GM19468 (cell line): ENCODE measurements at regions not wholly inside any gene's neighbourhood (a gene's known extent, or its start where the extent isn't known, plus 50 kb on each side); places are given as distances from the start of the nearest gene placed in this dataset.
"Not testable (repeated sequence)": the region's sequence is repeated elsewhere in the genome, so short reads cannot be mapped to it uniquely, and the experiment has no call there.

Experiments used
- ATAC-seq: cut with Tn5 transposase; IDR thresholded peaks from one replicate; pipeline ENCODE4 v1.9.1; 2021; ENCODE audit warnings: mild to moderate bottlenecking, moderate library complexity, moderate number of reproducible peaks; ENCODE audit not compliant: unreplicated experiment; ENCODE audit errors: extremely low read depth

DNA sequence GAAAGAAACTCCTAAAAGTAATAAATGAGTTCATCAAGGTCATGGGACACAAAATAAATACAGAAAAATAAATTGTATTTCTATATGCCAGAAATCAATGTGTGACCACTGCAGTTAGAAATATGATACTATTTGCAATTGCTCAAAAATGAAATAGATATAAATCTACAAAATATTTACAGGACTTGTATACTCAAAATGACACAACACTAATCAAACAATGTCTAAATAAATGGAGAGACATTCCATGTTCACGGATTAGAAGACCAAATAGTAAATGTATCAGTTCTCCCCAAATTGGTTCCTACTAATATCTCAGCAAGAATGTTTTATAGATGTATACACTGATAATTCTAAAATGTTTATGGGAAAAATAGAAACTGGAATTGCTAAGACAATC, 345.3 kb downstream of the NR2F1-AS1 start:
- ATAC-seq, result no peak

DNA sequence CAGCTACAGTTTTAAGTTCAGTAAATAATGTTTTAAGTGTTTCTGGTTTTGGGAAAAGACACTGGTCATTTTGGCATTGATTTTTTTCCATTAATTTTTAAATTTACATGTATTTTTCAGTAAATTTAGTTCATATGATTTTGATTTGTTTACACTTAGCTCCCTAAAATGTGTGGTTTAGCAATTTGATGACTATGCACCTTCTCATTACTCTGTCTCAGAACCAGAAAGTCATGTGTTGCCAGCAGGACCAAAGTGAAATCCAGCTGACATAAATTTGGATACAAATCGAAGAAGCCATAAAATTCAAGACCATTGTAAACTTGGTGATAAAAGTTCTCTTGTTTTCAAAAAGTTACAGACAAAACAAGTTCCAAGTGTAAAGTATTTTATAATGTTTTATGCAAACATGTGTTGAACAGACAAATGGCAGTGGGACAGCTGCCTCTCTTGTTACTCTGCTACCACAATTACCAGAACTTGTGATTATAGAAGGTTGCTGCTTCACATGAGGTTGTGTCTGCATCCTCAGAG, 354.8 kb downstream of the NR2F1-AS1 start:
- ATAC-seq, result no peak

DNA sequence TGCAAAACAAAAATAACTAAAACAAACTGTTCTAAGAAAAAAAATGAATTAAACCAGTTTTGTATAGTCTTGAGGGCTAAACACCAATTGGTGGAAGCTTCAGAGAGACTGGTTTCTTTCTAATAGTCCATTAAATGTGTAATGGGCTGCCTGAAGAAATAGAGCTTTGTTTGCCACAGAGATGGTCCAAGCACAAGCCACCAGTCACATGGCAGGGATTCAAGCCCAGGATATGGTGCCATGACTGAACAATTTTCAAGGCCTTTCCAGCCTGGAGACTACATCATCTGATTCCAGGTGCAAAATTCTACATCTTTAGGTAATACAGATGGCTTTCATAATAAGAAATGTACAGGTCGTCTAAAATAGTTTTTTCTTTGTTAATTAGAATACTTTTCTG, 355.3 kb downstream of the NR2F1-AS1 start:
- no peak for ATAC-seq

DNA sequence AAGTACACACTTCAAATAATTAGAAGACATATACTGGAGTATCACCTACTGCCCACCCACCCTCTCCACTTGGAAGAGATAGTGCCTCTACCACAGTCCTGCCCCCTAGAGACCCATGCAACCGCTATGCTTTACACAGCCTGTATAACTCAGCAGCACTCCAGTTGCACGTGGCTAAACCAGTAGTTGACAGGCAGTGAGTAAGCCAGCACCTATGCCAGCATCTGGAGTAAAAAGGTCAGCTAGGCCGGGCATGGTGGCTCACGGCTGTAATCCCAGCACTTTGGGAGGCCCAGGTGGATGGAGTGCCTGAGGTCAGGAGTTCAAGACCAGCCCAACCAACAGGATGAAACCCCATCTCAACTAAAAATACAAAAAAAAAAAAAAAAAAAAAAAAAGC, 356.4 kb downstream of the NR2F1-AS1 start:
- no peak for ATAC-seq

DNA sequence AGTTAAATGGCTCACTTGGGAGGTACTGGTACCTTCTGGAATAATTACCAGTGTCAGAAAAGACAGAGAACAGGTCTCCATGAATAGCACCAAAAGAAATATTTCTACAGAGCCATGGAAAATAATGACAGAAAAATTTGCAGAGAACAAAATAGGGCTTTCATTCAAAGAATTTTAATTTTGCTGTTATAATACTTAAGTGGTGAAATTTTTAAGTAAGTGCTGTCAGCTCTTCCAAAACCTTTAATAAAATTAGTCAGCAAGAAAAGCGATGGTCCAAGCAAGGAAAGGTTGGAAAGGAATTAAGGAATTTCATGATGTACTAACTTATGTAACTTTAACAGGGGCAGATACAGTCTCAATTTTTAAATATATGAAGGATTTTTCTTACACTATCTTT, 359.2 kb downstream of the NR2F1-AS1 start:
- ATAC-seq, result no peak

DNA sequence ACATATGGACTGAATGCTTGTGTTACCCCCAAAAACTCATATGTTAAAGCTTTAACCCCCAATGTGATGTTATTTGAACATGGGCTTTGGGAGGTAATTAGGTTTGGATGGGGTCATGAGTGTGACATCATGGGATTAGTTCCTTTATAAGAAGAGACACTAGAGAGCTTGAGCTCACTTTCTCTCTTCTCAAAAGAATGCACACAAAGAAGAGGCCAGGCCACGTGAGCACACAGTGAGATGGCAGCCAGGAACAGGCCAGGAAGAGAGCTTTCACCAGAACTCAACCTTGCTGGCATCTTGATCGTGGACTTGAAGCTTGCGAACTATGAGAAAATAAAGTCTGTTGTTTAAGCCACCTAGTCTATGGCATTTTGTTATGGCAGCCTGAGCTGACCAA, 360.6 kb downstream of the NR2F1-AS1 start:
- no peak for ATAC-seq

DNA sequence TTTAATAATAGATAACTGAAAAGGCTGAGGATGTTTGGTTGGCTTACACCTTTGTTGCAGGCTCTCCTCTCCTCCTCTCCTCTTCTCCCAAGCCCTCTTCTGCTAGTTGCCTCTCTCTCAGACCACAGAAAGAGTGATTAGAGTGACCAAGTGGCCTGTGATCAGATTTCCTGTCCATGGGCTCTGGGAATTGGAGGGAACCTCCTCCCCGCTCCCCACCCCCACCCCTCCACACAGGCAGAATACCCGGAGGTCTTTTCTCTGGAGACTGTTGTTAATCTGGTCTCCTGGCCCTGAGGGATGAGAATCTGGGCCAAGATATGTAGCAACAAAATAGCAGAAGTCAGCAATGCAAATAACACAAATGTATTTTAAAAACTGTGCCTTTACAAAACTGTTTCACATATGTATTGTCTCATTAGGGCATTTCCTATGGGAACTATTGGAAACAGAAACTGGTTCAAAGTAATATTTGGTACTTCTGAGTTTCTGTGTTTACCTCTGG, 361.3 kb downstream of the NR2F1-AS1 start:
- no peak for ATAC-seq

DNA sequence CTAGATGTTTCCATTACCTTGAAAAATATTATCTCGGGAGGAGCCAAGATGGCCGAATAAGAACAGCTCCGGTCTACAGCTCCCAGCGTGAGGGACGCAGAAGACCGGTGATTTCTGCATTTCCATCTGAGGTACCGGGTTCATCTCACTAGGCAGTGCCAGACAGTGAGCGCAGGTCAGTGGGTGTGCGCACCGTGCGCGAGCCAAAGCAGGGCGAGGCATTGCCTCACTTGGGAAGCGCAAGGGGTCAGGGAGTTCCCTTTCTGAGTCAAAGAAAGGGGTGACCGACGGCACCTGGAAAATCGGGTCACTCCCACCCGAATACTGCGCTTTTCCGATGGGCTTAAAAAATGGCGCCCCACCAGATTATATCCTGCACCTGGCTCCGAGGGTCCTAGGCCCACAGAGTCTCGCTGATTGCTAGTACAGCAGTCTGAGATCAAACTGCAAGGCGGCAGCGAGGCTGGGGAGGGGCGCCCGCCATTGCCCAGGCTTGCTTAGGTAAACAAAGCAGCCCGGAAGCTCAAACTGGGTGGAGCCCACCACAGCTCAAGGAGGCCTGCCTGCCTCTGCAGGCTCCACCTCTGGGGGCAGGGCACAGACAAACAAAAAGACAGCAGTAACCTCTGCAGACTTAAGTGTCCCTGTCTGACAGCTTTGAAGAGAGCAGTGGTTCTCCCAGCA, 367.8 kb downstream of the NR2F1-AS1 start:
- ATAC-seq, result not testable (repeated sequence)

DNA sequence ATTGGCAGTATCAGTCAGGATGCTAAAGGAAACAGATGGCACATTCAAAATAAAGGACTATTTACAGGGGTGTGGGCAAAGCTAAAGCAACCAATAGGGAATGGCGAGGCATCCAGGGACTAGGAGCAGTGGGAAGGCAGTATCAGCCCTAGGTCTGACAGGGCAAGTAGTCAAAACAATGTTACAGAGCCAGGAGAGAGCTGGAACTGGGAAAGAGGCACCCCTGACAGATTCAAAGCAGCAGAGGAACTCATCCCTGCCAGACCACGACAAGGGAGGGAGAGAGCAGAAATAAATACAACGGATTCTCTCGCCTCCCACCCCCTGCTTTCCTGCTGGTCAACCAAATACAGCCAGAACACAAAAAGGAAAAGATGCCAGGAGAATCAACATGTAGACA, 371.5 kb downstream of the NR2F1-AS1 start:
- ATAC-seq, result no peak

DNA sequence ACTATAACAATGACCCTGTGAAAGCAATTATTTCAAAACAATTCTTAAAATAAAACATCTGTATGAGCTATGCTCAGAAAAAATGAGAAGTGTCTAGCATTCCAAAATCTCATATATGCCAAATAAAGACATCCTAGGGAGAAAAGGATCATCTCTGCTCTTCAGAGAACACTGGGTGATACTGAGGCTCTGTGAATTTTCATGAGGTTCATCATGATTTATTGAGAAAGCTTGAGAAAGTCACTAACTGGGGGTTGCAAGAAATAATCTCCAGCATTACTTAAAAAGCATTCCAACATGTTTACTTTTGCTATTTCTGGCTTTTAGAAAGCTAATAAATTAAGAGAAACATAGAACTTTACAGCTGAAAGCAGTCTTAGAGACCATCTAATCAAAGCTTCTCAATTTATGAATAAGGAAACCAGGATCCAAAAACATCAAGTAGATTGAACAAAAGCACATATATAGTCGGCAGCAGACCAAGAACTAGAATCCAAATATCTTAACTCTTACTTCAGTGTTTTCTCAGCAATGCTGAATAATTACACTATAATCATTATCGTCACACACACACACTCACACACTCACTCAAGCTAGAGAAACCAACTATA, 372.8 kb downstream of the NR2F1-AS1 start:
- no peak for ATAC-seq

DNA sequence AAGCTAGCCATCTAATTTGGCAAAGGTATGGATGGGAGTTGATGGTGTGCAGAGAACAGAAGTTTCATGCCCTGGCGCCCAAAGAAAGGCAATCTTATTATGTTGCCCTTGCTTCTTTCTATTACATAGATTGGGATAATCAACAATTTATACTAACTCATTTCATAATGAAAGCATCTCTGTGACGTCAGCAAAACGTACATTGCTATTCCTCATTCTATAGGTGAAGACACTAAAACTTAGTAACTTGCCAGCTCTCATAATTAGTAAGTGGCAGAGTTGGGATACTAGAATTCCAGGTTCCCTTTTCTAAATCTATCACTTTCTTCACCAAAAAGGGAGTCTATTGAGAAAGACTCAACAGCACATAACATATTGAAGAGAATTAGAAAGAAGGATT, 374.8 kb downstream of the NR2F1-AS1 start:
- ATAC-seq, result no peak

DNA sequence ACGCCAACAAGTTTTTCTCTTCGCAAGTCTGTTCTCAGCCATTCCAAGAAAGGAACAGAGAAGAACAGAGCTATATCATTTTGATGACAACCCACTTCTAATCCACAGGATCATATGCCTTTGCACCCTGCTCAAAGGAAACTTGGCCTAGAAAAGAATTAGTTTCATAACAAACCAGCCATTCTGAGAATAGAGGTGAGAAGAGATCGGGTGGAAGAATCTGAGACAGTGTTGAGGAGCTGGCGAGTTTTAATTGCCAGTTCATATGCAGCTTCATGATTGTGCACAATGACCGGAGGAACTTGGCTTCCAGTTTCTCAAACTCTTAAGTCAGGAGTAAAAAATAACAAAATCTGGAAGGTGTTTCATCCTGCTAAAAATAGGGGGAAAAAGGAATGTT, 380.0 kb downstream of the NR2F1-AS1 start:
- ATAC-seq, result no peak

DNA sequence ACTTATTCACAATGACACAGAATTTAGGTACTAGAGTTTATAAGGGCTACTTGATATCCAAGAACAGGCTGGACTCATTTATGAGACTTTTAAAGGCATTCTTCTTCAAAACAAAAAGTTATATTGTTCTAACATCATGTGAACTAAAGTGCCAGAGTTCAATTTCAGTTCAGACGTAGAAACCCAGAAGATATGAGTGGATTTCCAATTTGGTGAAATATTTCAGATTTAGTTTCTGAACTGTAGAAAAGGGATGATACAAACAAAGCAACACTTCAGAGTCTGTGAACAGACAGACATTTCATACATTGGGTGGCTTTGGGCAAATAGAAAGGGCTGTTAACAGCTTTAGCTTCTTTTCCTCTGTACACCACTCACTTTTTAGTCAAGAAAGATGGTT, 384.0 kb downstream of the NR2F1-AS1 start:
- ATAC-seq, result no peak

DNA sequence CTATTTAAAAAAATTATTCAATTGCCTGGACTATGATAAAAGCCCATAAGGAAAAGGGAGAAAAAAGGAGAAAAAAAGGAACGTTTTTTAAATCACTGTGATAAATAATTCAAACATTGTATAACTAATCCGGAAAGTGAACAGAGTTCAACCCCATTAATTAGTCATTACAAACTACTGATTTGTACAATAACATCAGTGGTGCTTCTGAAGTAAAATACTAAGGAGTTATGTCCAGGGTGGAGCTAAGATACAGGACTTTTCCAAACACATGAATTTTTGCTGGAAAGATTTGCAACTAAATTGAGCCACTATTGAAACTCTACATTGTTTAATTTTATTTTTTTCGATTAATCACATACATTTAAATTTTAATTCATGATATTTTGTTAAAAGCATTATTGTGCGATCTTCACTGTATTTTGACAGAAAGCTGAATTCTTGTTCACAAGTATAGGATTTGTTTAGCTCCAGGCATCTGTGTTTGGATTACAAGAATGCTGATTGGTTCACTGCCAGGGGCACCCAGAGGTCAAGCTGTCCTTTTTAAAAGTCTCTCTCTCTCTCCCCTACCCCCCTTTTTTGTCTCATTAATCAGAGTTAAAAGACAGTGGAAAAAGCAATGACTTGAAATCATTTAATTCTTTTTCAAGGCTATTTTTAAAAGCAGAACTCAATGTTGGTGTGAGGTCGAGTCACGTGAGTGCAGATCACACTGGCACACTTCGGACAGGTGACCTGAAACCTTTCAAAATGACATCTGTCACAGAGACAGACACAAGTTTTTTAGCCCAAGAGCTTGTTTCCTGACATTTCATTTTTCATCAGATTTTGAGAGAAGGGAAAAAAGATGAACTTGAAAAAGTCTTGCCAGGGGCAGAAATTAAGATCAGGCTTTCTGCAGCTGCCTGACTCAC, 387.3 kb downstream of the NR2F1-AS1 start:
- ATAC-seq, result no peak

DNA sequence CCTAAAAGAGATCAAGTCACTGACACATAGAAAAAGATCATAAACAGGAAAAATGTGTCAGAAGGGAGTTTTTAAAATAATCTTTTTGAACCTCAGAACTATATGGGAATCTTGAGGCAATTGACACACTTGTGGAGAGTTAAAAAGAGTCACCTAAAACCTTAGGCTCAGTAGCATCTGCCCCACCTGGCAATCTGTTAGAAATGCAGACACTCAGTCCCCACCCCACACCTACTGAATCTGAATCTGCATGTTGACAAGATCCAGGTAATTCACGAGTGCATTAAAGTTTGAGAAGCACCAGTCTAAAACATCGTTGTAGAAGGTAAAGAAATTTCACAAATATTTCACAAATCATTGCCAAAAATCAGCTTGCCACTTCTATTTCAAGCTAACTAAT, 388.3 kb downstream of the NR2F1-AS1 start:
- ATAC-seq, result no peak

DNA sequence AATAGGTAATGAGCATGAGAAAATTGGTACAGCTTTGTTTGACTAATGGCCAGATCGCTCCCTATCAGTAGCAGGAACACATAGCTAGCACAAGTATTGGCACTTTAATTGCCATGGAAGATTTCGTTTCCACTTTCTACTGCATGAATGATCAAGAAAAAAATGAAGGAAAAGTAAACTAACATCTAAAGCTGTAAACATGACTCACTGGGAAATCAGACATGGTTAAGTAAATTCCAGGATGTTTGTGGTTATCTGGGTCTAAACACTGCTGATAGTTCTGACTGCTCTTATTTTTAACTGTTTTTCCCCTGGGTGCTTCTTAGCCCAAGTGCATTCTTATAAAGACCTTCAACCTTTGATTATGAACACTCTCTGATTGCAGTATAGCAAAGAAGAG, 388.9 kb downstream of the NR2F1-AS1 start:
- no peak for ATAC-seq

DNA sequence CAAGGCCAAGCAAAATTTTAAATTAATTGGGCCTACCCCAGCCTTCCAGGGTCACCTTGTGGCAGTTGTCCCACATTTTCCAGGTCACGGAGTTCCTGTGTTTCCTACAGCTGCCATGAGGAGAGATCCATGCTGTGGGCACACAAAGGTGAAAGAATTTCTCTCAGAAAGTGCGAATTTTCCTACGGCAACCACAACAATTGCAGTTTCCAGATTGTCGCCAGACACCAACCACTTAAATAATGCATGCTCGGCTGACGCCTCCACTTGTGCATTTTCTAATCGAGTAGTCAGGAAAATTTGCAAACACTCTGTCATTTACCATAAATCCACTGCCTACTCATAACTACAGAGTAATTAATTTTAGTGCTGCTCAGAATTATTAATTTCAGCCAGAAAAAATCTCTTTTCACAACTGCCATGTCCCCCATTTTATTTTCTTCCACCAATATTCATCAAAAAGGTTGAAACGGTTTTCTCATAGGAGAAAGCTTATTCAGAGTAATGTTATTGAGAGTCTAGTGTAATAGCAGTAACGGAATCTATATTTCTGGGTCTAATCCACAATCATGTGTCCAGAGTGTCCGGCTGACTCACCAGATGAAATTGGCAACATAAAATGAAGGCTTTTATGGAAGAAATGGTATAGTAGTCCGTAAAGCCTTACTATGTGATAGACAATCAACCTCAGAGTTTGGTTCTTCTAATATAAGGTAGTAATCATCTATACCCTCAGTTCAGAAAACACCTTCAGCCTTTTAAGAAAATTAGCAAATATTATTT, 389.8 kb downstream of the NR2F1-AS1 start:
- ATAC-seq, result no peak

DNA sequence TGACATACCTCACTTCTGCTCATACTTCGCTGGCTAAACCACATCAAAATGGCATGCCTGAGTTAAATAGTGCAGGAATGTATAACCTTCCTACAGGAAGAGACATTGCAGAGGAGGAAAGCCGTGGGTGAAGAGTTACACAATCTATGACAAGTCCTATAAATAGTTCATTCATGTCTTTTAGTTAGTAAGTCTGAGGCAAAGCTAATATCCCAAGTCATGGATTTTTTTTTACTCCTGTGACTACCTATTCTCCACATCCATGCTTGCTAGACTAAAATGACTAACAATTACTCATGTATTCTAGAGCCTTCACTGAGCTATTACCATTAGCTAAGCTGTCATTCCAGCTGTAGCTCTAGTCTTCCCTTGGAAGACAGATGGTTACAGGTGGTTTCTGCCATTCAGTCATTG, 391.3 kb downstream of the NR2F1-AS1 start:
- ATAC-seq, result no peak

DNA sequence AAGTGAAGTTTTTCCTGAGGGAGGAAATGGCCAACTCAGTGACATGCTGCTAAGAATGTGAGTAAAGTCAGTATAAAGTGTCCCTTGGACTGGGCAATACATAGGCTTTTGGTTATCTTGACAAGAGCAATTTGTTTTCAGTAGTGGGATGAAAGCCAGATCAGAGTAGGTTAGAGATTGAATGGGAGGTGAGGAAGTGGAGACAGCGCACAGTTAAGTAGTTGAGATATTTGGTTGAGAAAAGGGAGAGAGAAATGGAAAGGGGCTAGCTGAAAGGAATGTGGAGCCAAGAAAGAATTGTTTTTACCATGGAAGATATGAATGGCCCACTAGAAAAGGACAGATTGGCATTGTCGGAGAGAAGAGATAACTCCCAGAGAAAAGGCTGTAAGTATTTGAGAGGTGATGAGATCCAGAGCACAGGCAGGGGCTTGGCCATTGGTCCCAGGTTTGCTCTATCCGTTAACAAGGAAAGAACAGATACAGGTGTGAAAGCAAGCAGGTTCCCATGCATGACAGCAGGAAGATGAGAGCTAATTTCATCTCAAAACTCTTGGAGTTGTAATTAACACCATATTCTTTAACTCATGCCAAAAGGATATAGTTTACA, 392.0 kb downstream of the NR2F1-AS1 start:
- no peak for ATAC-seq
